ENCODE measurements at regions not wholly inside any gene's neighbourhood (a gene's known extent, or its start where the extent isn't known, plus 50 kb on each side); places are given as distances from the start of the nearest gene placed in this dataset.

- TF ChIP-seq EP300 (conservative IDR thresholded peaks at IDR 0.05; ENCODE audit: poor library complexity, severe bottlenecking): no peak
- no peak for TF ChIP-seq CTCF (IDR thresholded peaks at IDR 0.05; ENCODE audit: poor library complexity, severe bottlenecking)
- no peak for TF ChIP-seq POLR2AphosphoS5 (IDR thresholded peaks at IDR 0.05)
- TF ChIP-seq SMC3 (conservative IDR thresholded peaks at IDR 0.05; ENCODE audit: poor library complexity): no peak
- TF ChIP-seq EZH2 (IDR thresholded peaks at IDR 0.05; ENCODE audit: borderline replicate concordance, insufficient read depth, low read length, poor library complexity, severe bottlenecking): no peak
- TF ChIP-seq TAF1 (IDR thresholded peaks at IDR 0.05; ENCODE audit: low read depth): no peak
These were observed 173.9 kb upstream of the PPP1R26 start for GRCh38 chr9:135305546-135306180.
